Omental fat pad (tissue), 3 donors: ENCODE measurements at regions not wholly inside any gene's neighbourhood (a gene's known extent, or its start where the extent isn't known, plus 50 kb on each side); places are given as distances from the start of the nearest gene placed in this dataset.

ENCODE experiments used
- ATAC-seq: fragments of 150-250 bp; one replicate; pipeline ENCODE4 v1.9.1; 2016; ENCODE audit warnings: mild to moderate bottlenecking, moderate library complexity; ENCODE audit not compliant: low FRiP score
- DNase-seq: peaks from one replicate; pipeline ENCODE4 v3.0.0-alpha.2; 2019; ENCODE audit warnings: low spot score
- TF ChIP-seq, protein P1 (sequence below), 3 donors: fragments of 450-650 bp; IDR thresholded peaks; one replicate each; pipeline ENCODE4 v1.5.1; 2016 to 2017; ENCODE audit warnings: antibody characterized with exemption in 3 of 3, mild to moderate bottlenecking in 3 of 3, moderate library complexity in 2 of 3

DNA sequence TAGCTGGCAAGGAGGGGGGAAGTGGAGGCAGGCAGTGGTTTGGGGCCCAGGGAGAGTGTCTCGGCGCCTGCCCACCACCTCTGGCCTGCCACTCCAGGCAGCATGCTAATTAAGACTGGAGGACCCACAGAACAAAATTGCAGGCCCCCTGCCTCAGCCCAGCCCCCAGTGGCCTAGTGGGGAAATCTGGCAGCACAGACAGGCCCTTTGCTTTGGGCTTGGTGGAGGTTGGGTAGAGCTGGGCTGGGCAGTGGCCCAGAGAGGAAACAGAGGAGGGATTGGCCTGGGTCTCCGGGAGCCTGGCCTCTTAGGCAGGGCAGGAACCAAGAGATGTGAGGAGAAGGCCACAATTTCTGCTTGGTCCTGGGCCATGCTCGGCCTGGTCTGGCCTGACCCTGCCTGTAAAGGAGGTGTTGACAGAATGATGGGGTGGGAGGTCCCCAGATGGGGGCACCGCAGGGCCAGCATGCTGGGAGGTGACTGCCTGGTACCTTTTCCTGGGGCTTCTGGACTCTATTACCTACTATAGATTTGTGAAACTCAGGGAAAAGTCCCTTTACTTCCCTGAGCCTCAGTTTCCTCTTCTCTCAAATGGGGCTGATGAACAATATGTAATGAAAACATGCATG lies 92.4 kb upstream of the PJA1 start:
- ATAC-seq = no peak
- DNase-seq = no peak
- TF ChIP-seq, protein P1, sequence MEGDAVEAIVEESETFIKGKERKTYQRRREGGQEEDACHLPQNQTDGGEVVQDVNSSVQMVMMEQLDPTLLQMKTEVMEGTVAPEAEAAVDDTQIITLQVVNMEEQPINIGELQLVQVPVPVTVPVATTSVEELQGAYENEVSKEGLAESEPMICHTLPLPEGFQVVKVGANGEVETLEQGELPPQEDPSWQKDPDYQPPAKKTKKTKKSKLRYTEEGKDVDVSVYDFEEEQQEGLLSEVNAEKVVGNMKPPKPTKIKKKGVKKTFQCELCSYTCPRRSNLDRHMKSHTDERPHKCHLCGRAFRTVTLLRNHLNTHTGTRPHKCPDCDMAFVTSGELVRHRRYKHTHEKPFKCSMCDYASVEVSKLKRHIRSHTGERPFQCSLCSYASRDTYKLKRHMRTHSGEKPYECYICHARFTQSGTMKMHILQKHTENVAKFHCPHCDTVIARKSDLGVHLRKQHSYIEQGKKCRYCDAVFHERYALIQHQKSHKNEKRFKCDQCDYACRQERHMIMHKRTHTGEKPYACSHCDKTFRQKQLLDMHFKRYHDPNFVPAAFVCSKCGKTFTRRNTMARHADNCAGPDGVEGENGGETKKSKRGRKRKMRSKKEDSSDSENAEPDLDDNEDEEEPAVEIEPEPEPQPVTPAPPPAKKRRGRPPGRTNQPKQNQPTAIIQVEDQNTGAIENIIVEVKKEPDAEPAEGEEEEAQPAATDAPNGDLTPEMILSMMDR (IDR thresholded peaks at IDR 0.05) = no peak

DNA sequence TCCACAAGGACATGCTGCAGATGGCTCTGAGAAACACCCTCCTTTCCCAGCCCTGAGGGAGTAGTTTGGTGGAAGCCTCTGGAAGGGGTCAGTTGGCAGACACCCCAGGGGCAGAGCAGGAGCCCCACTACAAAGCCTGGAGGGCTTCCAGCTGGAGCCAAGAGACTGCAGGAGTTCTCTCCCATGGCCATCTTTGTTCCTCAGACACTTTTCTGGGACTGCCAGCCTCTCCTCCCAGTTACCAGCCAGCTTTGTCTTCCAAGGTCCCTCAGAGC lies 91.0 kb upstream of the PJA1 start:
- TF ChIP-seq, protein P1 (IDR thresholded peaks at IDR 0.05) = no peak
- ATAC-seq (no peak), DNase-seq (no peak)

DNA sequence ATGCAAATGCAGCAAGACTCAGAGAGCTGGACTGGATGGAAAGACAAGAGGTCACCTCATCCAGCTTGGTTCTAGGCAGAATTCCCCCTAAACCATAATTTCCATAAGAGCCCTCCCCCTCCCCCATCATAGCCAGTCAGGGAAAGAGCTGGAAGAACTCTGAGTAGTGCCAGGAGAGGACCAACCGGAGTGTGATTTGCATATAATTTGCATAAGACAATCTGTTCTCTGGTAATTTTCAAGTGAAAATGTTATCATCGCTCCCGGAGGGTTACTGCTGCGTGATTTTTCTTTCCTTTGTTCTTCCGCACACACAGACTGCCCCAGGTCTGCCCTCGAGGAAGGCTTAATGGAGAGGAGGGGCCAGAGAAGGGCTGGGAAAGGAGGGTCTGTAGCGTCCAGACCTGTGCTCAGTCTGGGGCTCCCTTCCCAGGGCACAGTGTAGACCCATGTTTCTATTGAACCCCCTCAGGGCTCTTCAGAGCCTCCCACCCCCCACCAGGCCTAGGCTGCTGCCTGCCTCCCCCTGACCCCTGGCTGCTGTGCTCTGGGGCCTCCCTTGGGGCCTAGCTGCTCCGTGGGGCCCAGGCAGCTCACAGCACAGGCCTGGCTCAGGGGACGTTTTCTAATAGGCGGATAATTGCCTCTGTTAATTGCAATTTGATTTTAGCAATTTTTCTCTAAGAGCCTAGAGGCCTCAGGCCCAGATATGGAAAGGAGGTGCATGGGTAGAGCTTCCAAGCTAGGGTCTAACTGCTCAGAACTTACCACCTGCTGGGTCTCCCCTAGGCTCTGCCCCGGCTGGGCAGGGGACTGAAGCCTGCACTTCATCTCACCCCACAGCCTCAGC lies 90.4 kb upstream of the PJA1 start:
- no peak for DNase-seq
- no peak for ATAC-seq
- TF ChIP-seq, protein P1 (IDR thresholded peaks at IDR 0.05) = no peak

DNA sequence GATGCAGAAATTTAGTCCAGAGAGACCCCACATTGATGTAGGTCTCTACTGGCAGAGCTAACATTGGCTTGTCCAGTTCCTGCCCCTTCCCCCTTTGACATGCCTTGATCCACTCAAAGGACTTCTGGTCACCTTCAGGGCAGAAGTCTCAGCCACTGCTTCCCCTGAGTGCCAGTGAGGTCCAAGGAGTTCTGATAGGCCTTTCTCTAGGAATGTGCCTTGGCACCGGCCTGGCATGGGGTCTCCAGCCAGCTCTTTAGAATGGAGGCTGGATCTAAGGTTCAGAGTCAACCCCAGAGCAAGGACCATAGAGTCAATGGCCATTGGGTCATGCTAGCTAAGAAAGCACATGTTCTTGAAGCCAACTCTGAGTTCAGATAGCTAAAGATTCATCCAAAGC lies 88.6 kb upstream of the PJA1 start:
- DNase-seq = no peak

DNA sequence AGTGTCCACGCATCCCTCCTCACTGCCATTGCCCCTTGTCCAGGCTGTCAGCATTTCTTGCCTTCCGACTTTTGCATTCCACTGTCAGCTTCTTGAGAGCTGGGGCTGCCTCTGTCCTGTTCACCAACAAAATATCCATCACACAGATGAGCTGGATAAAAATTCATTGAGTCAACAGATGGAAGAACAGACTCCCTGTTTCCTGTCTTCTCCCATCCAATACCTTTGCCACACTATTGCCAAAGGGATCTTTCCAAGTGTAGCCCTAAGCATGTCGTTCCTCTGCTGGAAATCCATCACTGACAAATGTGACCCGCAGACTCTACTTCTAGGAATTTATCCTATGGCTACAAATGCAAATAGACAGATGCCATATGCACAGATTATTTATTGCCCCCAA lies 78.0 kb upstream of the PJA1 start:
- no peak for ATAC-seq
- TF ChIP-seq, protein P1 (IDR thresholded peaks at IDR 0.05) = no peak
- DNase-seq = no peak

More for the DNA sequence above, 88.6 kb upstream of the PJA1 start:
- ATAC-seq = no peak
- TF ChIP-seq, protein P1 (IDR thresholded peaks at IDR 0.05) = no peak

DNA sequence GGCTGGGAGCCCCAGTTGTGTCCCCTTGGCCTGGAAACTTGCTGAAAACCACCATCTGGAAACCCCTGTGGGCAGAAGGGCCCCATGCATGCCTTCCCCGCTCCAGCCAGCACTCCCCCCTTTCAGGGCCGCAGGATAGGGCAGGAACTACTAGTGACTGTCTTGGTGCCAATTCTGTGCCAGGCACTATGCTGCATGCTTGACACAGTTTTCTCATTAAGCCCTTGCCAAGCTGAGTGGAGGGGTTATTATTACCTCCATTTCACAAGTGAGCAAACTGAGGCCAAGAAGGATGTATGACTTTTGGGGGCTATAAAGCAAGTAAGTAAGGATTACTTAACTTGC lies 73.6 kb upstream of the PJA1 start:
- TF ChIP-seq, protein P1 (IDR thresholded peaks at IDR 0.05) = no peak
- no peak for ATAC-seq

More for the DNA sequence above, 73.6 kb upstream of the PJA1 start:
- no peak for DNase-seq
